Osteoblast (primary cell): ENCODE measurements at regions not wholly inside any gene's neighbourhood (a gene's known extent, or its start where the extent isn't known, plus 50 kb on each side); places are given as distances from the start of the nearest gene placed in this dataset.

ENCODE experiments used
- DNase-seq: peaks from one replicate; pipeline ENCODE4 v3.0.0; 2011; ENCODE audit warnings: low spot score, mixed read lengths; ENCODE audit not compliant: insufficient read length; ENCODE audit errors: missing footprints
- H2AFZ ChIP-seq: 2 replicates; pipeline ENCODE4 v1.6.0; 2011; ENCODE audit warnings: mild to moderate bottlenecking, low read length
- H3K27ac ChIP-seq: 2 replicates; pipeline ENCODE4 v1.5.1; 2011; ENCODE audit warnings: mild to moderate bottlenecking, low read depth, low read length, moderate library complexity
- H3K27me3 ChIP-seq: 2 replicates; pipeline ENCODE4 v1.6.0; 2012; ENCODE audit warnings: mild to moderate bottlenecking, control low read depth, inconsistent platforms, low read length, moderate library complexity; ENCODE audit not compliant: insufficient read depth
- H3K36me3 ChIP-seq: 2 replicates; pipeline ENCODE4 v1.5.1; 2011; ENCODE audit warnings: mild to moderate bottlenecking, low read length, control low read depth, moderate library complexity; ENCODE audit not compliant: insufficient read depth
- H3K4me1 ChIP-seq: 2 replicates; pipeline ENCODE4 v1.5.1; 2011; ENCODE audit warnings: mild to moderate bottlenecking, low read length, control low read depth, moderate library complexity; ENCODE audit not compliant: insufficient read depth
- H3K4me2 ChIP-seq: 2 replicates; pipeline ENCODE4 v1.6.0; 2011; ENCODE audit warnings: mild to moderate bottlenecking, low read length; ENCODE audit not compliant: insufficient read depth
- H3K4me3 ChIP-seq: fragments of 200-600 bp; sonication (generic); 3 replicates; pipeline ENCODE4 v1.5.1; 2012; ENCODE audit warnings: mild to moderate bottlenecking, low read length, inconsistent platforms; ENCODE audit not compliant: insufficient read depth
- H3K79me2 ChIP-seq: 2 replicates; pipeline ENCODE4 v1.6.0; 2012; ENCODE audit warnings: mild to moderate bottlenecking, low read length, control low read depth, inconsistent platforms; ENCODE audit not compliant: insufficient read depth
- H3K9me3 ChIP-seq: 2 replicates; pipeline ENCODE4 v1.5.1; 2011; ENCODE audit warnings: low read depth, low read length, control low read depth
- H4K20me1 ChIP-seq: 2 replicates; pipeline ENCODE4 v1.6.0; 2012; ENCODE audit warnings: mild to moderate bottlenecking, low read length, control low read depth; ENCODE audit not compliant: insufficient read depth
- CTCF ChIP-seq: IDR thresholded peaks from 2 replicates; pipeline ENCODE4 v1.5.1; 2011; ENCODE audit warnings: mild to moderate bottlenecking, low read depth, low read length, moderate library complexity; ENCODE audit errors: extremely low read depth

GRCh38 chr7:25455683-25456251 lies 227.5 kb upstream of the NPVF start:
- Histone ChIP-seq H3K4me2 (no peak overlapping the region), H3K27me3 (no peaks in the 10 kb centered on the region), H3K4me1 (peaks cover 10% of the 10 kb centered on the region), H3K27ac (no peak overlapping the region), H4K20me1 (no peaks in the 10 kb centered on the region), H2AFZ (no peak overlapping the region), H3K36me3 (no peaks in the 10 kb centered on the region), H3K9me3 (no peaks in the 10 kb centered on the region), H3K4me3 (no peak overlapping the region), H3K79me2 (no peaks in the 10 kb centered on the region)
- no peak for DNase-seq
- no peak for TF ChIP-seq CTCF

GRCh38 chr7:25456467-25457171 lies 228.3 kb upstream of the NPVF start:
- DNase-seq, result no peak
- Histone ChIP-seq H4K20me1 (no peaks in the 10 kb centered on the region), H3K79me2 (no peaks in the 10 kb centered on the region), H3K27ac (no peak overlapping the region), H3K4me3 (no peak overlapping the region), H3K4me2 (no peak overlapping the region), H3K9me3 (no peaks in the 10 kb centered on the region), H3K36me3 (no peaks in the 10 kb centered on the region), H2AFZ (no peak overlapping the region), H3K4me1 (peaks cover 10% of the 10 kb centered on the region), H3K27me3 (no peaks in the 10 kb centered on the region)
- TF ChIP-seq CTCF, result no peak

GRCh38 chr7:25459057-25459456 lies 230.8 kb upstream of the NPVF start:
- peaks cover 9% of the 10 kb centered on the region for H3K4me1 ChIP-seq
- H3K36me3 ChIP-seq, result no peaks in the 10 kb centered on the region
- no peaks in the 10 kb centered on the region for H4K20me1 ChIP-seq
- no peak overlapping the region for H3K4me2 ChIP-seq
- H2AFZ ChIP-seq, result no peak overlapping the region
- H3K9me3 ChIP-seq, result no peaks in the 10 kb centered on the region
- H3K27ac ChIP-seq, result no peak overlapping the region
- no peak for TF ChIP-seq CTCF
- no peaks in the 10 kb centered on the region for H3K27me3 ChIP-seq
- no peaks in the 10 kb centered on the region for H3K79me2 ChIP-seq
- H3K4me3 ChIP-seq, result no peak overlapping the region
- DNase-seq, result no peak

DNA sequence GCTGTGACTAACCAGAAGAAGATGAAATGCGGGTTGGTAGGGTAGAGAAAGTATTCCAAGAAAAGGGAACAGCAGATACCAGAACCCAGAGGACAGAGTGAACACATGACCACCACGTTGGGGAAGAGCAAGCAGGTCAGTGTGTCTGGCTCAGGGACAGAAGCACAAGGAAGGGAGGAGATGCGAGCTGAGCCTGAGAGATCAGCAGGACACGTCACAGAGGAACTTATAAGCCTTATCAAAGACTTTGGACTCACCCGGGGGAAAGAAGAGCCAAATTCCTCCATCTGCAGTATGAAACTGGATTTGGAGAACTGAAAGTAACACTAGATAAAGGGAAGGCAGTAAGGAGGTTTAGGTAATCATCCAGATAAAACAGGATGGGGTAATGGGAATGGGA lies 232.1 kb upstream of the NPVF start:
- DNase-seq, result no peak
- TF ChIP-seq CTCF, result no peak
- no peaks in the 10 kb centered on the region for H3K36me3 ChIP-seq
- no peak overlapping the region for H3K27ac ChIP-seq
- no peak overlapping the region for H2AFZ ChIP-seq
- H3K79me2 ChIP-seq, result no peaks in the 10 kb centered on the region
- no peaks in the 10 kb centered on the region for H3K9me3 ChIP-seq
- H3K4me2 ChIP-seq, result no peak overlapping the region
- no peaks in the 10 kb centered on the region for H3K27me3 ChIP-seq
- no peak overlapping the region for H3K4me3 ChIP-seq
- H4K20me1 ChIP-seq, result no peaks in the 10 kb centered on the region
- H3K4me1 ChIP-seq, result no peaks in the 10 kb centered on the region
